A673 (cell line): ENCODE measurements at regions not wholly inside any gene's neighbourhood (a gene's known extent, or its start where the extent isn't known, plus 50 kb on each side); places are given as distances from the start of the nearest gene placed in this dataset.
"Not testable (repeated sequence)": the region's sequence is repeated elsewhere in the genome, so short reads cannot be mapped to it uniquely, and the experiment has no call there.

Source experiments
- BruUV-seq: library from RNA; stranded (reverse); fragments of 400-500 nt; replicated peaks from 2 replicates; lab custom pipeline; 2021; lab: Mats Ljungman, UMichigan
- CTCF ChIA-PET: fragments of 300-600 bp; sonication (Branson Sonifier 250); formaldehyde crosslinking; loops from one replicate; lab custom pipeline; 2022; ENCODE audit warnings: antibody characterized with exemption; lab: Charles Lee
- POLR2A ChIA-PET: fragments of 300-600 bp; sonication (Branson Sonifier 250); formaldehyde crosslinking; loops from one replicate; lab custom pipeline; 2022; ENCODE audit warnings: antibody characterized with exemption; ENCODE audit not compliant: low non-redundant PET; lab: Charles Lee
- DNase-seq: peaks from one replicate; pipeline ENCODE4 v3.0.0-alpha.2; 2015; ENCODE audit warnings: low spot score
- H3K27ac ChIP-seq: fragments of 200-600 bp; sonication (generic); 2 replicates; pipeline ENCODE4 v1.5.1; 2016; ENCODE audit warnings: mixed run types, low read depth, mild to moderate bottlenecking, mixed read lengths, antibody characterized with exemption, low read length; ENCODE audit not compliant: poor library complexity, severe bottlenecking
- H3K27me3 ChIP-seq: fragments of 200-600 bp; sonication (generic); replicated peaks from 2 replicates; pipeline ENCODE4 v1.6.1; 2017; ENCODE audit warnings: mixed run types, low read depth, mild to moderate bottlenecking, mixed read lengths, antibody characterized with exemption, low read length; ENCODE audit not compliant: insufficient read depth, poor library complexity
- H3K36me3 ChIP-seq: fragments of 200-600 bp; sonication (generic); 2 replicates; pipeline ENCODE4 v1.6.1; 2016; ENCODE audit warnings: mixed run types, mild to moderate bottlenecking, mixed read lengths, antibody characterized with exemption, low read length; ENCODE audit not compliant: insufficient read depth, poor library complexity, severe bottlenecking
- H3K4me1 ChIP-seq: fragments of 200-600 bp; sonication (generic); 2 replicates; pipeline ENCODE4 v1.6.1; 2017; ENCODE audit warnings: mixed run types, mild to moderate bottlenecking, mixed read lengths, antibody characterized with exemption, low read length; ENCODE audit not compliant: insufficient read depth, poor library complexity, severe bottlenecking
- H3K4me3 ChIP-seq: fragments of 200-600 bp; sonication (generic); 2 replicates; pipeline ENCODE4 v1.5.1; 2016; ENCODE audit warnings: low read depth, mixed run types, mild to moderate bottlenecking, mixed read lengths, low read length; ENCODE audit not compliant: poor library complexity, severe bottlenecking
- H3K9me3 ChIP-seq: fragments of 200-600 bp; sonication (generic); 2 replicates; pipeline ENCODE4 v1.6.1; 2016; ENCODE audit warnings: mixed run types, low read depth, mild to moderate bottlenecking, mixed read lengths, antibody characterized with exemption, low read length; ENCODE audit not compliant: poor library complexity, severe bottlenecking
- CTCF ChIP-seq: fragments of 300-800, 200-600 bp; sonication (generic); conservative IDR thresholded peaks from 2 replicates; pipeline ENCODE4 v1.5.1; 2017; ENCODE audit warnings: low read depth, mild to moderate bottlenecking, antibody characterized with exemption, low read length, moderate library complexity, mixed read lengths
- EZH2 ChIP-seq: fragments of 200-600 bp; sonication (generic); IDR thresholded peaks from 2 replicates; pipeline ENCODE4 v1.6.1; 2017; ENCODE audit warnings: borderline replicate concordance, low read depth, mild to moderate bottlenecking, mixed read lengths, antibody characterized with exemption, low read length; ENCODE audit not compliant: poor library complexity, severe bottlenecking
- intact Hi-C: fragments of 100-400 bp; cut with micrococcal nuclease; formaldehyde crosslinking; loops from one replicate; pipeline ENCODE4 v1.10.0; 2022; ENCODE audit not compliant: unreplicated experiment

- H3K27me3 ChIP-seq, result no peaks in the 10 kb centered on the region
- no peaks in the 10 kb centered on the region for H3K9me3 ChIP-seq
- POLR2A ChIA-PET, result no interaction called here
- intact Hi-C loops, result no loop called here
- H3K36me3 ChIP-seq, result no peaks in the 10 kb centered on the region
- no peak overlapping the region for H3K4me3 ChIP-seq
- TF ChIP-seq EZH2 (no peak), CTCF (no peak)
- CTCF ChIA-PET, result no interaction called here
- H3K27ac ChIP-seq, result no peak overlapping the region
- no peak for DNase-seq
- H3K4me1 ChIP-seq, result no peaks in the 10 kb centered on the region
- BruUV-seq, result no TSS peak
Measured at GRCh38 chr4:57351731-57352130, 241.5 kb upstream of the IGFBP7 start.

- no peak overlapping the region for H3K4me3 ChIP-seq
- CTCF ChIA-PET, result no interaction called here
- TF ChIP-seq CTCF (no peak), EZH2 (no peak)
- H3K36me3 ChIP-seq, result no peaks in the 10 kb centered on the region
- intact Hi-C loops, result loop anchor here (10.0 kb wide), 1 partner anchor 61 kb away; no protein-coding TSS in a partner anchor
- no peaks in the 10 kb centered on the region for H3K4me1 ChIP-seq
- POLR2A ChIA-PET, result no interaction called here
- BruUV-seq, result no TSS peak
- DNase-seq, result no peak
- no peak overlapping the region for H3K27ac ChIP-seq
- H3K9me3 ChIP-seq, result no peaks in the 10 kb centered on the region
- H3K27me3 ChIP-seq, result no peaks in the 10 kb centered on the region
Measured at GRCh38 chr4:57344296-57344695, 234.1 kb upstream of the IGFBP7 start.

GRCh38 chr4:57342411-57342810, 232.2 kb upstream of the IGFBP7 start:
- no peaks in the 10 kb centered on the region for H3K4me1 ChIP-seq
- DNase-seq, result no peak
- no TSS peak for BruUV-seq
- no peak overlapping the region for H3K4me3 ChIP-seq
- no peaks in the 10 kb centered on the region for H3K36me3 ChIP-seq
- TF ChIP-seq EZH2 (no peak), CTCF (no peak)
- CTCF ChIA-PET, result no interaction called here
- no peak overlapping the region for H3K27ac ChIP-seq
- no peaks in the 10 kb centered on the region for H3K27me3 ChIP-seq
- intact Hi-C loops, result loop anchor here (10.0 kb wide), 1 partner anchor 62 kb away; no protein-coding TSS in a partner anchor
- POLR2A ChIA-PET, result no interaction called here
- no peaks in the 10 kb centered on the region for H3K9me3 ChIP-seq

GRCh38 chr4:57338861-57339260, 228.7 kb upstream of the IGFBP7 start:
- POLR2A ChIA-PET, CTCF ChIA-PET, BruUV-seq, H3K4me1 ChIP-seq, H3K9me3 ChIP-seq, H3K27ac ChIP-seq, H3K27me3 ChIP-seq, H3K36me3 ChIP-seq, intact Hi-C loops, DNase-seq, H3K4me3 ChIP-seq: not testable (repeated sequence)
